Upper lobe of left lung (tissue), 4 donors: ENCODE measurements at regions not wholly inside any gene's neighbourhood (a gene's known extent, or its start where the extent isn't known, plus 50 kb on each side); places are given as distances from the start of the nearest gene placed in this dataset.

Source experiments
- EP300 ChIP-seq, 4 donors: sonication (generic); formaldehyde crosslinking; IDR thresholded peaks; one replicate each; pipeline ENCODE4 v1.5.1; 2017; ENCODE audit warnings: antibody characterized with exemption in 4 of 4, control low read depth in 2 of 4
- POLR2A ChIP-seq, 4 donors: fragments of 450-650 bp; IDR thresholded peaks; one replicate each; pipeline ENCODE4 v1.5.1; 2016 to 2017; ENCODE audit warnings: antibody characterized with exemption in 4 of 4, mild to moderate bottlenecking in 2 of 4
- TF ChIP-seq, protein P1 (sequence below), 6 experiments: fragments of 450-650 bp in 4 of 6; fragments of 200-600 bp in 2 of 6; sonication (generic) in 2 of 6; IDR thresholded peaks; one replicate each; pipeline ENCODE4 v1.5.1; 2016 to 2019; ENCODE audit warnings: antibody characterized with exemption in 6 of 6

DNA sequence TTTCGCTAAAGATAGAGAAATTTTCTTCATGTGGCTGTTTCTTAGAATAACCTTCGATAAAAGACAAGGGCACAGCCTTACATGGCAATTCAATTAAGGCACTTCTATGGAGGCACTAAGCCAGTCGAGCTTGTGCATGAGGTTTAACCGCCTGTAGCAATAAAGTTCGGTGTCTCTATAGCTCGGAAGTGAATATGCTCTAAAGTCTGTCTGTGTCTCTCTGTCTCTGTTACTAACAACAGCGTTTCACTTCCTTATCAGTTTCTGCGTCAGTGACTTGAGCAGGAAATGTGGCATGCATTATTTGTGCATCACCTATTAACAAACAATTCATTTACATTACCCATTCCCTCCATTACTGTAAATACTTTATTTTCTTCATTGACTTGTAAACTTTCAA is 365.1 kb upstream of the NETO1 start:
- TF ChIP-seq, protein P1, sequence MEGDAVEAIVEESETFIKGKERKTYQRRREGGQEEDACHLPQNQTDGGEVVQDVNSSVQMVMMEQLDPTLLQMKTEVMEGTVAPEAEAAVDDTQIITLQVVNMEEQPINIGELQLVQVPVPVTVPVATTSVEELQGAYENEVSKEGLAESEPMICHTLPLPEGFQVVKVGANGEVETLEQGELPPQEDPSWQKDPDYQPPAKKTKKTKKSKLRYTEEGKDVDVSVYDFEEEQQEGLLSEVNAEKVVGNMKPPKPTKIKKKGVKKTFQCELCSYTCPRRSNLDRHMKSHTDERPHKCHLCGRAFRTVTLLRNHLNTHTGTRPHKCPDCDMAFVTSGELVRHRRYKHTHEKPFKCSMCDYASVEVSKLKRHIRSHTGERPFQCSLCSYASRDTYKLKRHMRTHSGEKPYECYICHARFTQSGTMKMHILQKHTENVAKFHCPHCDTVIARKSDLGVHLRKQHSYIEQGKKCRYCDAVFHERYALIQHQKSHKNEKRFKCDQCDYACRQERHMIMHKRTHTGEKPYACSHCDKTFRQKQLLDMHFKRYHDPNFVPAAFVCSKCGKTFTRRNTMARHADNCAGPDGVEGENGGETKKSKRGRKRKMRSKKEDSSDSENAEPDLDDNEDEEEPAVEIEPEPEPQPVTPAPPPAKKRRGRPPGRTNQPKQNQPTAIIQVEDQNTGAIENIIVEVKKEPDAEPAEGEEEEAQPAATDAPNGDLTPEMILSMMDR (IDR thresholded peaks at IDR 0.05): no peak
- no peak for TF ChIP-seq POLR2A (IDR thresholded peaks at IDR 0.05)
- TF ChIP-seq EP300 (IDR thresholded peaks at IDR 0.05): no peak
